MM.1S (cell line): ENCODE measurements at regions not wholly inside any gene's neighbourhood (a gene's known extent, or its start where the extent isn't known, plus 50 kb on each side); places are given as distances from the start of the nearest gene placed in this dataset.

Experiments
- EZH2 ChIP-seq: fragments of 300-600 bp; sonication (generic); optimal IDR thresholded peaks from 2 replicates; pipeline ENCODE3; 2017; ENCODE audit warnings: low read depth, mild to moderate bottlenecking, antibody characterized with exemption, low read length, mixed read lengths
- EZH2phosphoT487 ChIP-seq: fragments of 300-600 bp; sonication (generic); IDR thresholded peaks from 2 replicates; pipeline ENCODE4 v1.6.1; 2018; ENCODE audit warnings: antibody characterized with exemption, low read length
- TF ChIP-seq, protein P1 (sequence below): fragments of 300-600 bp; sonication (generic); IDR thresholded peaks from 2 replicates; pipeline ENCODE4 v1.5.1; 2016; ENCODE audit warnings: antibody characterized with exemption, low read length, mixed read lengths

DNA sequence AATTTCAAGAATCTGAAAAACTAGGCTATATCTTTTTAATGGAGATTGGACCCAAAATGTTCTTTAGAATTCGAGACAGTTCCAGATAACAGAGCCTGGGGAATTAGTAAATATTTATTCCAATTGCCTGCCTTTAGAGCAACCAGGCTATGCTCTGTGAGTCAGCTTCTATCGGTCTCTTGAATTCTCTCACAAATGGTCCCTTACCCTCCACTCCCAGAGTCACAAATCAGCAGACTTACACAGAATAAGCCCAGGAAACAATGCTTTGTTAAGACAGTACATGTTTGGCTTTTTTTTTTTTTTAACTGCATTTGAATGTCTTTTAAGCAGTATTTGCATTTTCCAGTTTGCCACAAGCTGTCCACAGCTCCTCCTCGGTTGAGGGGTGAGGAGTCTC, 460.7 kb upstream of the CBLB start:
- TF ChIP-seq EZH2phosphoT487 = no peak
- TF ChIP-seq, protein P1, sequence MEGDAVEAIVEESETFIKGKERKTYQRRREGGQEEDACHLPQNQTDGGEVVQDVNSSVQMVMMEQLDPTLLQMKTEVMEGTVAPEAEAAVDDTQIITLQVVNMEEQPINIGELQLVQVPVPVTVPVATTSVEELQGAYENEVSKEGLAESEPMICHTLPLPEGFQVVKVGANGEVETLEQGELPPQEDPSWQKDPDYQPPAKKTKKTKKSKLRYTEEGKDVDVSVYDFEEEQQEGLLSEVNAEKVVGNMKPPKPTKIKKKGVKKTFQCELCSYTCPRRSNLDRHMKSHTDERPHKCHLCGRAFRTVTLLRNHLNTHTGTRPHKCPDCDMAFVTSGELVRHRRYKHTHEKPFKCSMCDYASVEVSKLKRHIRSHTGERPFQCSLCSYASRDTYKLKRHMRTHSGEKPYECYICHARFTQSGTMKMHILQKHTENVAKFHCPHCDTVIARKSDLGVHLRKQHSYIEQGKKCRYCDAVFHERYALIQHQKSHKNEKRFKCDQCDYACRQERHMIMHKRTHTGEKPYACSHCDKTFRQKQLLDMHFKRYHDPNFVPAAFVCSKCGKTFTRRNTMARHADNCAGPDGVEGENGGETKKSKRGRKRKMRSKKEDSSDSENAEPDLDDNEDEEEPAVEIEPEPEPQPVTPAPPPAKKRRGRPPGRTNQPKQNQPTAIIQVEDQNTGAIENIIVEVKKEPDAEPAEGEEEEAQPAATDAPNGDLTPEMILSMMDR = no peak
- TF ChIP-seq EZH2 = no peak
